ENCODE measurements at regions not wholly inside any gene's neighbourhood (a gene's known extent, or its start where the extent isn't known, plus 50 kb on each side); places are given as distances from the start of the nearest gene placed in this dataset.
"Not testable (repeated sequence)": the region's sequence is repeated elsewhere in the genome, so short reads cannot be mapped to it uniquely, and the experiment has no call there.

- DNase-seq, result not testable (repeated sequence)
These were observed 281.8 kb upstream of the CDH5 start for GRCh38 chr16:66084731-66085130.

GRCh38 chr16:66084306-66084705, 282.2 kb upstream of the CDH5 start:
- DNase-seq, result no peak

- DNase-seq, result no peak
These were observed 283.3 kb upstream of the CDH5 start for GRCh38 chr16:66083171-66083570.

- no peak for DNase-seq
These were observed 284.1 kb upstream of the CDH5 start for GRCh38 chr16:66082424-66082823.

- no peak for DNase-seq
These were observed 284.6 kb upstream of the CDH5 start for GRCh38 chr16:66081775-66082366.

GRCh38 chr16:66079671-66080334, 286.7 kb upstream of the CDH5 start:
- no peak for DNase-seq

DNA sequence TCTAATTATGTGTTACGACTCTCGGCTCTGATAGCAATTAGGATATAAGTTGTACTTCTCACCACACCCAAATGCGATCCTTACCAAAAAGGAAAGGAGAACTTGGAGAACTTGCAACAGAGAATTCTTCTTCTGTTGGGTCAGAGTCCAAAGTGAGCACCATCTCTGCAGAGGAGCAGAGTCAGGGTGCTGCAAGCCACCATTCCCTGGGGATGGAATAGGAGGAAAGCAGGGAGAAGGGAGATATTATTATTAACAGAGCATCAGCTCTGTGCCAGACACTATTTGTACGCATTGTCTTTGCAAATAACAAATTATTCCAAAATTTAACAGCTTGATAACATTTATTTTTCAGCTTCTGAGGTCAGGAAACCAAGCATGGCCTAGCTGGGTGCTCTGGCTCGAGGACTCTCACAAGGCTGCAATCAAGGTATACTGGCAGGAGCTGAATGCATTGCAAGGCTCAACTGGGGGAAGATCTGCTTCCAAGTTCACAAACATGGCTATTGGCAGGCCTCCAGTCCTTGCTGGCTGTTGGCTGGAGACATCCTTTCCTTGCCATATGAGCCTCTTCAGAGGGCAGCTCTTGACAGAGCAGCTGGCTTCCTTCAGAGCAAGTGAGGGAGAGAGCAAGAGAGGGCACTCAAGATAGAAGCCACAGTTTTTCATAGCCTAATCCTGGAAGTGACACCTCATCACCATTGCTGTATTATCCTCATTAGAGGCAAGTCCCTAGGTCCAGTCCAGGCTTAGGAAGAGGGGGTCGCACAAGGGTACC, 296.2 kb upstream of the CDH5 start:
- DNase-seq, result peak; percentile 6

GRCh38 chr16:66069587-66069986, 296.9 kb upstream of the CDH5 start:
- no peak for DNase-seq

- DNase-seq, result no peak
These were observed 300.1 kb upstream of the CDH5 start for GRCh38 chr16:66066404-66066803.

- no peak for DNase-seq
These were observed 300.6 kb upstream of the CDH5 start for GRCh38 chr16:66065925-66066324.

DNA sequence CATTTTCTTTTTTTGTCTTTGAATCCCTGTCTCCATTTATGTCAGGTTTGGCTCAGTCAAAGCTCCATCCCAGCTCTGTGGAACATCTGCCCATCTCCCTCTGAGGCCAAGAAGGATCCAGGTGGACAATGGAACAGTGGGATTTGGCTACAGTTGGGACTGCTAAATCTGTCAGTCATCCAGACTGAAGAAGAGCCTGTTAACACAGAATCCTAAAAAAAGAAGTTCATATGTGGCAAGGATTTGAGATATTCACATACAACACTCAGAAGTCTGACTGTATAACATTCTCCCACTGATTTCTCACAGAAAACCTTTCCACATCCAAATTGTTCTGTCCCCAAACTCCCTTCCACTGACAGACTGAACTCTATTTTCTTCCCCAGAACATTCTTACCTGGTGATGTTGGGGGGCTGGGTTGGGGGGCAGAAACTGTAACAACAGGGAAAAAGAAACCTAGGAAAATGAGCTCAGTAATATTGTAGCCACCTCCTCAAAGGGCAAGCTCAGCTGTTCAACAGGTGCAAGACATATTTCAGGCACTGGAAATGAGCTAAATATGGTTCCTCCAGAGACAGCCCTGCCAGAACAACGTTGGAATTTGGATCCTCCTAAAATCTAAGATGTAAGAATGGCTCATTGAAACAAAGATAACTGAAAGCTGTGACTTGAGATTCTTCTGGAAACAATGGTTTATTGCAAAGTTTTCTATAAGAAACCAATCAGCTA, 301.5 kb upstream of the CDH5 start:
- DNase-seq, result no peak

- DNase-seq, result no peak
These were observed 307.7 kb upstream of the CDH5 start for GRCh38 chr16:66058832-66059231.

- no peak for DNase-seq
These were observed 308.3 kb upstream of the CDH5 start for GRCh38 chr16:66058172-66058691.

DNA sequence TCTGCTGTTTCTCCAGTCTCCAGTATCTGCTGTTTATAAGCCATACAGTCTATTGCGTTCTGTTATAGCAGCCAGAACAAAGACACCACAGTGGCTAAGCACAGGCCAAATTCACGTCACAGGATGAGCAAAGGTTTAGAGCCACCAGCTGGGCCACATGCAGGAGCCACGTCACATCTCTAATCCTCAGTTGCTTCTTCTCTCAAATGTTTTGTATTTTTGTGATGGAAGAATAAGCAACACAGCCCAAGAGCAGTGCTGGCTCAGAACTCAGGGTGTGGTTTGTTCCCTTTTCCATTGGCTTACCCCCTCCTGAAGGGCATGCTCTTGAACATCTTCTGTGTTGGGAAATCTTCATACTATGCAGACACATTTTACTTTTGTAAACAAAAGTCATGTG, 309.4 kb upstream of the CDH5 start:
- DNase-seq, result no peak

- no peak for DNase-seq
These were observed 312.4 kb upstream of the CDH5 start for GRCh38 chr16:66054095-66054494.

- DNase-seq, result no peak
These were observed 313.7 kb upstream of the CDH5 start for GRCh38 chr16:66052745-66053144.

- no peak for DNase-seq
These were observed 315.5 kb upstream of the CDH5 start for GRCh38 chr16:66050991-66051390.

- no peak for DNase-seq
These were observed 316.6 kb upstream of the CDH5 start for GRCh38 chr16:66049865-66050264.

DNA sequence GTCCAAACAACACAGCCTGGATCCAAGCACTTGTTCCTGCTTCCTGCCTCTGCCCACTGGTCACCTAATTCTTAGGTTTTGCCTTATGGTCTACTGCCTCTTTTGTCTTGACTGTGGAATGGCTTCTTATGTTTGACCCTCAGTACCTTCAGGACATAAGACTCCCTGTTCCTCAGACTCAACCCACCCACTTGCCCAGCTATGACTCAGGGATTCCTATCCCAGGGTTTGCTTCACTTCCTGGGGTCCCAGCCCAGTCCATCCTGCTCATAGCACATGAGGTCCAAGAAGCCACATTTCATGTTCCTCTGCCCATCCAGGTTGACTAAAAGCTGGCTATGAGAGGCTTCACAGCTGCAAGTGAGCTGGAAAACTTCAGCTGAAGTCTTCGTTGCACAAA, 320.9 kb upstream of the CDH5 start:
- no peak for DNase-seq

GRCh38 chr16:66044556-66044955, 321.9 kb upstream of the CDH5 start:
- DNase-seq, result no peak

- no peak for DNase-seq
These were observed 322.4 kb upstream of the CDH5 start for GRCh38 chr16:66044089-66044488.

- no peak for DNase-seq
These were observed 323.2 kb upstream of the CDH5 start for GRCh38 chr16:66043326-66043725.

- DNase-seq, result no peak
These were observed 324.1 kb upstream of the CDH5 start for GRCh38 chr16:66042341-66042740.

All from NCI-H345 (cell line).